Mammary epithelial cell (primary cell): ENCODE measurements at regions not wholly inside any gene's neighbourhood (a gene's known extent, or its start where the extent isn't known, plus 50 kb on each side); places are given as distances from the start of the nearest gene placed in this dataset.

Experiments used
- CTCF ChIP-seq, 2 donors: IDR thresholded peaks in 1 of 2; conservative IDR thresholded peaks in 1 of 2; 2 replicates each; pipeline ENCODE4 v1.5.1; 2011 to 2012; ENCODE audit warnings: inconsistent platforms in 2 of 2, low read length in 2 of 2, mild to moderate bottlenecking in 2 of 2, control low read depth in 1 of 2, low read depth in 1 of 2; ENCODE audit not compliant: insufficient read depth in 1 of 2; ENCODE audit errors: extremely low read depth in 1 of 2
- EZH2 ChIP-seq: IDR thresholded peaks from 2 replicates; pipeline ENCODE4 v1.6.1; 2012; ENCODE audit warnings: low read length, inconsistent platforms, borderline replicate concordance

- TF ChIP-seq EZH2 (no peak), CTCF (conservative IDR thresholded peaks at IDR 0.05 in 1 of 2, IDR thresholded peaks at IDR 0.05 in 1 of 2; ENCODE audit: extremely low read depth in 1 of 2, insufficient read depth in 1 of 2, low read depth in 1 of 2, low read length in 2 of 2) (no peak)
Measured at GRCh38 chr4:126798214-126798613, 834.5 kb upstream of the INTU start.
